ENCODE measurements at regions not wholly inside any gene's neighbourhood (a gene's known extent, or its start where the extent isn't known, plus 50 kb on each side); places are given as distances from the start of the nearest gene placed in this dataset.

DNA sequence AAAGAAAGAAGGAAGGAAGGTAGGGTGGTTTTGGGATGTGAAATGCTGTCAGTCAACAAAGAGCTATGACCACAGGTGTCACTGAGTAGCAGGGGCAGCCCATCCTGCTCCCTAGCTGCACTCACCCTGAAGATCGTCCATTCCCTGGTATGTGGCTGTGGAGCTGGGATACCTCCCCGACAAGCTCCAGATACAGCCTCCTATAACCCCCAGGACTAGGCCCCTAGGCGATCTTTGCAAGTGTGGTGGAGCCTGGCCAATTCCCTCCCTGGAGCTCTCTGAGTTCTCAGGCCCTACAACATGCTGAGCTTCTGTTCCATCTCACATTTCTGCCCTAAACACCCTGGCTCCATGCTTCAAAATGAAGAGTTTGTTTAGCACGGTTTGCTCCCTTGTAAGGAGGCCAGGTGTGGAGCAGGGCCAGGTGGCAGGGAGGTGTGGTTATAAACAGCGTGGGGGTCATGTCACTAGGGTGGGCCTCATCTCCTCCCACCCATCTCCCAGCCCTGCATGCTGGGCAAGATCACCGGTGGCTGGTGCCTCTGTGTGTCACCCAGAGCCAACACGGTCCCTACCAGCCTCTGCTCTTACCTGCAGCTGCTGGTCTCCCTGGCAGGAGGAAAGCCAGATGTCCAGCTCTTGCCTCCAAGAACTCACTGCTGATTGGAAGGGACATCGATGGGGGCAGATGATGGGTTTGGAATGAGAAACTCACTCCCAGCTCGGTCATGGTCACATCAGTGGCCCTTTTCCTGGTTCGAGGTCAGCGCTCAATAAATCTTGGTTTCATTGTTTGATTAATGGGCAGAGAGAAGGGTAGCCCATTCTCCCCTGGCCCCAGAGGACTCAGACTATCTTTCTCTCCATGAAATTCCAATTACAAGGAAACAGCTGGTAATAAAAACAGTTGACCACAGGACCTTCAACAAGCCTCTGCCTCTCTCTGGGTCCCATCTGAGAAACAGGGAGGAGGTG lies 511.0 kb upstream of the CDH5 start:
- TF ChIP-seq CTCF (conservative IDR thresholded peaks at IDR 0.05 in 1 of 2, IDR thresholded peaks at IDR 0.05 in 1 of 2; ENCODE audit: low read depth in 1 of 2, low read length in 2 of 2): no peak
- TF ChIP-seq EZH2 (IDR thresholded peaks at IDR 0.05; ENCODE audit: low read length, missing control alignments): no peak
